ENCODE measurements at regions not wholly inside any gene's neighbourhood (a gene's known extent, or its start where the extent isn't known, plus 50 kb on each side); places are given as distances from the start of the nearest gene placed in this dataset.

DNA sequence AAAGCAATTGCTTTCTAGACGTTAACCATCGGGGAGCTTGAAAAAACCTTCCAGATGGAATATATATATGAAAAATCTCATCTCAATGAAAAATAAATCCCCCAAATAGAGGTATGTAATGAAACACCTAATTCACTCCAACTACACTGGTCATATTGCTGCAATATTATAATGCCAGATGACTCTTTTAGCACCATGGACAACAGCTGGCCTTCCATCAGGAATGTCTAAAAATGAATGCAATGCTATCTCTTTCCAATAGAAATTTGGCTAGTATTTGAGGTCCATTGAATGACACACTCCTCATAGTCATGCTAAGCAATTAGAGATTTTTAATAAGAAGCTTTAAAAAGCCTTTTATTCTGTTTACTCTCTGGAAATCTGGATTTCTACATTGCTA is 340.2 kb upstream of the BRINP1 start:
- peaks cover 4% of the 10 kb centered on the region for H3K27me3 Mint-ChIP-seq (ENCODE audit: insufficient read depth, unreplicated experiment)
- Histone ChIP-seq H3K27me3 (replicated peaks; ENCODE audit: control insufficient read depth, insufficient read depth, low read length) (no peaks in the 10 kb centered on the region), H3K4me1 (no peaks in the 10 kb centered on the region), H3K36me3 (ENCODE audit: control insufficient read depth, insufficient read depth, low read length) (no peaks in the 10 kb centered on the region), H3K9me3 (no peaks in the 10 kb centered on the region), H3K4me3 (ENCODE audit: low read depth, low read length) (no peak overlapping the region)
- no peaks in the 10 kb centered on the region for H3K4me1 Mint-ChIP-seq (ENCODE audit: low read depth, unreplicated experiment)
- ChIA-PET POLR2A (no interaction called here), CTCF (no interaction called here)
- TF ChIP-seq CTCF (IDR thresholded peaks at IDR 0.05; ENCODE audit: insufficient read depth in 1 of 2, low read depth in 1 of 2, low read length in 1 of 2, severe bottlenecking in 1 of 2, unreplicated experiment in 1 of 2): no peak
- no peak overlapping the region for H3K4me3 Mint-ChIP-seq (ENCODE audit: unreplicated experiment)
- DNase-seq: no peak
- H3K36me3 Mint-ChIP-seq (ENCODE audit: insufficient read depth, unreplicated experiment): no peaks in the 10 kb centered on the region
- H3K9me3 Mint-ChIP-seq (ENCODE audit: unreplicated experiment): no peaks in the 10 kb centered on the region
- H3K27ac Mint-ChIP-seq (ENCODE audit: unreplicated experiment): no peak overlapping the region
- BruUV-seq (replicated peaks): no TSS peak
- intact Hi-C loops (cut with micrococcal nuclease; ENCODE audit: unreplicated experiment): no loop called here

- no peak for DNase-seq
- Mint-ChIP-seq H3K36me3 (ENCODE audit: insufficient read depth, unreplicated experiment) (no peaks in the 10 kb centered on the region), H3K9me3 (ENCODE audit: unreplicated experiment) (no peaks in the 10 kb centered on the region), H3K27me3 (ENCODE audit: insufficient read depth, unreplicated experiment) (peaks cover 4% of the 10 kb centered on the region), H3K27ac (ENCODE audit: unreplicated experiment) (no peak overlapping the region), H3K4me1 (ENCODE audit: low read depth, unreplicated experiment) (no peaks in the 10 kb centered on the region), H3K4me3 (ENCODE audit: unreplicated experiment) (no peak overlapping the region)
- no peaks in the 10 kb centered on the region for H3K9me3 ChIP-seq
- BruUV-seq (replicated peaks): no TSS peak
- H3K4me3 ChIP-seq (ENCODE audit: low read depth, low read length): no peak overlapping the region
- intact Hi-C loops (cut with micrococcal nuclease; ENCODE audit: unreplicated experiment): no loop called here
- ChIA-PET POLR2A (no interaction called here), CTCF (no interaction called here)
- no peaks in the 10 kb centered on the region for H3K36me3 ChIP-seq (ENCODE audit: control insufficient read depth, insufficient read depth, low read length)
- H3K4me1 ChIP-seq: no peaks in the 10 kb centered on the region
- TF ChIP-seq CTCF (IDR thresholded peaks at IDR 0.05; ENCODE audit: insufficient read depth in 1 of 2, low read depth in 1 of 2, low read length in 1 of 2, severe bottlenecking in 1 of 2, unreplicated experiment in 1 of 2): no peak
- H3K27me3 ChIP-seq (replicated peaks; ENCODE audit: control insufficient read depth, insufficient read depth, low read length): no peaks in the 10 kb centered on the region
These were observed 338.1 kb upstream of the BRINP1 start for GRCh38 chr9:119707228-119707845.

GRCh38 chr9:119701651-119702050 is 332.4 kb upstream of the BRINP1 start:
- Histone ChIP-seq H3K27me3 (replicated peaks; ENCODE audit: control insufficient read depth, insufficient read depth, low read length) (no peaks in the 10 kb centered on the region), H3K4me1 (no peaks in the 10 kb centered on the region), H3K36me3 (ENCODE audit: control insufficient read depth, insufficient read depth, low read length) (no peaks in the 10 kb centered on the region), H3K4me3 (ENCODE audit: low read depth, low read length) (no peak overlapping the region), H3K9me3 (no peaks in the 10 kb centered on the region)
- Mint-ChIP-seq H3K27ac (ENCODE audit: unreplicated experiment) (no peak overlapping the region), H3K36me3 (ENCODE audit: insufficient read depth, unreplicated experiment) (no peaks in the 10 kb centered on the region), H3K4me1 (ENCODE audit: low read depth, unreplicated experiment) (no peaks in the 10 kb centered on the region), H3K9me3 (ENCODE audit: unreplicated experiment) (no peaks in the 10 kb centered on the region), H3K4me3 (ENCODE audit: unreplicated experiment) (no peak overlapping the region), H3K27me3 (ENCODE audit: insufficient read depth, unreplicated experiment) (peaks cover 4% of the 10 kb centered on the region)
- CTCF ChIA-PET: no interaction called here
- DNase-seq: no peak
- intact Hi-C loops (cut with micrococcal nuclease; ENCODE audit: unreplicated experiment): no loop called here
- POLR2A ChIA-PET: no interaction called here
- no peak for TF ChIP-seq CTCF (IDR thresholded peaks at IDR 0.05; ENCODE audit: insufficient read depth in 1 of 2, low read depth in 1 of 2, low read length in 1 of 2, severe bottlenecking in 1 of 2, unreplicated experiment in 1 of 2)
- BruUV-seq (replicated peaks): no TSS peak
